Central memory CD4-positive, alpha-beta T cell (primary cell): ENCODE measurements at regions not wholly inside any gene's neighbourhood (a gene's known extent, or its start where the extent isn't known, plus 50 kb on each side); places are given as distances from the start of the nearest gene placed in this dataset.
"Not testable (repeated sequence)": the region's sequence is repeated elsewhere in the genome, so short reads cannot be mapped to it uniquely, and the experiment has no call there.

ENCODE experiments used
- DNase-seq: peaks from one replicate; pipeline ENCODE4 v3.0.0; 2022

DNA sequence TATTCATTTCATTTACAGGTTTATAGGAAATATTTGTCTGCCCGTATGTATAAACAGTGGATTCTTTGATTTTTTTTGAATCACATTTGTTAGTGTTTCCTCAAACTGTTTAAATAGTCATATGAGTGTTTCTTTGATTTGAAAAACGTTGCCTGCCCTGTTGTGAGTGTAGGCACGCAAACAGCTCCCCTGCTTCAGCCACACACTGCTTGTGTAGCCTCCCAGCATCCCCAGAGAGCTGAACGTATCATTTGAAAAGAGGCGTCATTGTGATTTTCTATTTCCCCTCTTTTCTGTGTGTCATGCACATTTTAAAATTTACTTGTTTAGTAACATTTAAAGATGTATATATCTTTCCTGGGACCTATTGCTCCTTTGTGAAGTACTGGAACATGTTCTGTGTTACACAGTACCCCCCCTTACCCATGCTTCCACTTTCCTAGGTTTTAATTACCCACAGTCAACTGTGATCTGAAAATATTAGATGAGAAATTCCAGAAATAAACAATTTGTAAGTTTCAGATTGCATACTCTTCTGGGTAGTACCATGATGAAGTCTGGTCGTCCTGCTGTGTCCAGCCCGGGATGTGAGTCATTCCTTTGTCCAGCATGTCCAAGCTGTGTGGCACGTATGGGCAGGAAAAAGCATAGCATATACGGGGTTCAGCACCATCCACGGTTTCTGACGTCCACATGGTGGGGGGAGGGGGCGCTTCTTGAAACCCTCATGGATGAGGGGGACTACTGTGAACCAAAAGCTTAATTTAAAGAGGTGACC lies 78.7 kb downstream of the NPIPB11 start:
- DNase-seq = not testable (repeated sequence)

DNA sequence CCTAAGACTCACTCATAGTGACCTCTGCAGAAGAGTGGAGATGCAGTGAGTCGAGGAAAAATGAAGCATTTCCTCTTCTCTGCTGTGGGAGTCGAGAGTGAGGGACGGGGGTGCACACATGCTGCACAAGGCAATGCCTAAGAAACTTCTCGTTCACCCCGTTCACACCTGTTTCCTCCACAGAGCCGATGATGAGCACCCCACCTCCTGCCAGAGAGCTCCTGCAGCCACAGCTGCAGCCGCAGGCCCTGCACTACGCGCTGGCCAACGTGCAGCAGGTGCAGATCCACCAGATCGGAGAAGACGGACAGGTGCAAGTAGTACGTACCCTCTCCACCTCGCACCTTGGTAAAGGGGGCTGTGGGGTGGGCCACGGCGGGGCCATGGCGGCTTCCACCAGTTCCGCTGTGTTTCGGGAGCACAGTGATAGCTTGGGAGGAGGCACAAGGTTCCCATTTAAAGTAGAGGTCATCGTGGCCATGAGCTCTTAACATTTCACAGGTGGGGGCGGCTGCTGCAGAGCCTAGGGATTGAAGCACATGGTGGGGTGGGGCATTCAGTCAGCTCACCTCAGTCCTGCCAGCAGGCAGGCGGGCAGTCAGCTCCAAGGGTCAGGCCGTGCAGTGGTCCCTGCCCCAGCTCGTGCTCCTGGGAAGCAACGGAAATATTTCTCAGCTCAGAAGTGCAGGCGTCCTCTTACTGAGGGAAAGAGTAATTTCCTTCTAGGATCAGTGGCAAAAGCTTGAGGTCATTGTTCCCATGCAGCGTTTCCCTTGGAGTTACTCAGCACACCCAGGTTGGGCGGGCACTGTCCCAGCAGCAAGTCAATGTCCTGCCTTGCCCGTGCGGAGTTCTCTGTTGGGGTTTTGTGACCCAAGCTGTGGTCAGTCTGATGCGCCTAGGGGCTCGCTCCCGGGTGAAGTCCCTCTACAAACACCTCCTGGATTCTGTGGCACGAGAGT lies 80.1 kb downstream of the NPIPB11 start:
- DNase-seq = not testable (repeated sequence)

DNA sequence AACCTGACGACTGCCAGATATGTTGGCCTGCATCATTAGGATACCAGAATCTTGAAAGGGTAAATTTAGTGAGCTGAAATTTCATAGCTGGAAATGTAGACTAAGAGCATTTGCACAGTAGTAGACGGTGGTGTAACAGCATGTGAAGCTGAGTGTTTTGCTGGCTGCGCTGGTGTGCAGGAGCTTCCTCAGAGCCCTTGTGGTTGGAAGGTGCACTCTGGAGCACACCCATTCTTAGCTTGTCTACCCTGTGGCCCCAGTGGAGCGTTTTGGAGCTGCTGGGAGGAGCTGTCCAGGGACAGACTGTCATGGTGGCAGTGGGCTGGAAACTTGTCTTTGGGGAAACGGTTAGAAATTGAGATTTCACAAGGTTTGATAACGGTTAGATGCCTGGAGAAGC lies 82.8 kb downstream of the NPIPB11 start:
- DNase-seq = not testable (repeated sequence)

DNA sequence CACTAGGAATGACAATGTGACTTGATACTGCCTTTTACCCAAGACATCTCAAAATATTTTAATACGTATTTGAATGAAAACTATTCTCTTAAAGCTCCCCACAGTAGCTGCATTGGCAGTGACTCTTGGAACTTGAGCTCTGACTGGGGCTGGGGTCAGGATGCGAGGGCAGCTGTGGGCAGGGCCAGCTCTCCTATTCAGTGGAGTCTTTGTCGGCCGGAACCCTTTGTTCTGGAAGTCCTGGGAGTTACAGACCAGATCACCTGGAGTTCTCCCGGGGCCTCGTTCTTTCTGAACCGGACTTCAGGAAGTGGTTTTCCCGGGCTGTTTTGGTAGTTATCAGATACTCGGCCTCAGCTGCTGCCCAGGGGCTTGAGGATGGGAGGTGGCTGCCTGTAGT lies 84.9 kb downstream of the NPIPB11 start:
- DNase-seq = no peak

DNA sequence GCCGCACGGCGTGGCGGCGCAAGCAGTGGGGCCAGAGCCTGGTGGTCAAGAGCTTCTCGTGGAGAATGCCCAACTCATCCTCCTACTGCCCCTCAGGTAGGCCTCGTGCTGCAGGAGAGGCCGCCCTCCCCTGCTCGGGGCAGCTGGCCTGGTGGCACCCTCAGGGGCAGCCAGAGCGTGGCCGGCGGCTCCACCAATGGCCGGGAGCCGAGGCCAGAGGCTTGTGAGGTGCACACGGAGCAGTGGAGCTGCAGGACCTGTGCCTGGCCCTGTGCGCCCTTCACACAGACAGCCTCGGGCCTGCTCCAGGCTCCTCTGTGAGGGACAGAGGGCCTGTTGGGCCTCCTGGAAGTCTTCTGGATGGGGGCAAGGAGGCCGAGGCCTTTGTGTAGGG lies 85.5 kb downstream of the NPIPB11 start:
- no peak for DNase-seq

DNA sequence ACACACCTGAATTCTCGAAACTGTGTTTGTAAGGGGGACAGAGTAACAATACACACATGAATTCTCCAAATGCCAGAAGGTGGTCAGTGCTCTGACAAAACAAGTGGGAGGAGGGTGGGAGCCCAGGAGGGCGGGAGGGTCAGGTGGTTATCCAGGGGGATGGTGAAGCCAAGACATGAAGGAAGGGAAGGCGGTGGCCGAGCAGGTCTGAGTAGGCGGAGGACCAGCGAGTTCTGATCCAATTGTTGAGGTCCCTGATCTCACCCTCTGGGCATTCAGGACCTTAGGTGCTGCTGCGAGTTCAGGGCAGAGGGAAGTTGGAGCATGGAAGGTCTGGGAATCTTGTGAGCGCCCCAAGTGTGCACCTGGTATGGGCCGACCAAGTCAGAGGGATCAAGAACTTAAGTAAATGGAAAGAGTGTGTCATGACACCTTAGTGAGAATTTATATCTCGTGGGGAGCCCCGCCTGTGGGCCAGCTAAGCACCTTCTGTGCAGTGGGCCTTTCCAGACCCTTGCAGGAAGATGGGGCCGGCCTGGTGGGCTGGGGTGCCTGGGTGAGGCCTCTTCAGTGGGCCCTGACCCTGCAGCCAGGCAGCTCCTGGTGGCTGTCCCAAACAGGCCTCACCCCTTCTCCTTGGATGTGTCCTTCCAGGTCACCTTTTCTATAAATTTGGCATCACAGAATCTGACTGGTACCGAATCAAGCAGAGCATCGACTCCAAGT lies 86.1 kb downstream of the NPIPB11 start:
- no peak for DNase-seq

DNA sequence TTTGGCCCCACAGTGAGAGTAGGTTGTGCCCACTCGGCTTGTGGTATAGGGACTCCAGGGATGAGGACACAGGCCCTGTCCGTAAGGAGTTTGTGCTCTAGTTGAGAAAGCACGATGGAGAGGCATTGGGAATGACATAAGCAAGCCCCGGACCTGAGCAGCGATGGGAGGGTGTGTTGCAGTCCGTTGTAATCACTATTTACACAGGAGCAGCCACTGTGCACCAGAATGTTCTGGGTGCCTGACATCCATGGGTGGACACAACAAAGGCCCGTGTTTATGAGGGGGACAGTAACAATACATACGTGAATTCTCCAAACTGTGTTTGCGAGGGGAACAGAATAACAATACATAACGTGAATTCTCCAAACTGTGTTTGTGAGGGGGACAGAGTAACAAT lies 86.8 kb downstream of the NPIPB11 start:
- no peak for DNase-seq

DNA sequence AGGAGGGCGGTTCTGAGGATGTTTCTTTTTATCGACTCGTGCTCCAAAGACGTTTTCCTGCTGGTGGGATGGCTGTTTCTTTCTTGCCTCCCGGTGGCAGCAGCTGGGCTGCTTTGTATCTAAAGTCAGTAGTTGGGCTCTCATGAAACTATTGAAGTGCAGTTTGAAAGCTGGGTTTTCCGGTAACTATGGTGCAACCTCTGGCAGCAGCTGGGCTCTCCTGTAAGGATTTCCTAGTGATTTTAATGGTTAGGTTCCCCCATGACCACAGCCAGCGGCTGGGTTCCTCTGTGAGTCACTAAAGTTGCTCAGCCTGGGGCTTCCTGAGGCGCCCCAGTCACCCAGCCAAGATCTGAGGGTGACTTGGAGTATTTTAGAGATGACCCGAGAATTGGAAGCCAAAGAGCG lies 87.9 kb downstream of the NPIPB11 start:
- DNase-seq = not testable (repeated sequence)

DNA sequence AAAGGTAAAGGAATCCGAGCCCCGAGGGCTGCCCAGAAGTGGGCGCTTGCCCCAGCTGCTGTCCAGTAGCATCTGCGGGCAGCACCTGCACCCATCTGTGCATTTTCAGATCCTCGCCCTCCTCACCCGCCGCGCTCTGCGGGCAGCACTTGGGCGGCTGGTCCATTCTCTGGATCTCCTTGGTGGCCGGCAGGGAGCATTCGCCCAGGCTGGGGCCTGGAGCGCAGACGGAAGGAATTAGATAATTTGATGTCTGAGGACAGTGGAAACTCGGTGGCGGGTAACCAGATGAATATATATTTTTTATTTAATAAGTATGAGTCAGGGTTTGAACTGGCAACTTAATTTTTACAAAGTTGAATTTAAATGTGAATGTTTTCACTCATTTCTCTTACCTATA lies 88.5 kb downstream of the NPIPB11 start:
- DNase-seq = no peak

DNA sequence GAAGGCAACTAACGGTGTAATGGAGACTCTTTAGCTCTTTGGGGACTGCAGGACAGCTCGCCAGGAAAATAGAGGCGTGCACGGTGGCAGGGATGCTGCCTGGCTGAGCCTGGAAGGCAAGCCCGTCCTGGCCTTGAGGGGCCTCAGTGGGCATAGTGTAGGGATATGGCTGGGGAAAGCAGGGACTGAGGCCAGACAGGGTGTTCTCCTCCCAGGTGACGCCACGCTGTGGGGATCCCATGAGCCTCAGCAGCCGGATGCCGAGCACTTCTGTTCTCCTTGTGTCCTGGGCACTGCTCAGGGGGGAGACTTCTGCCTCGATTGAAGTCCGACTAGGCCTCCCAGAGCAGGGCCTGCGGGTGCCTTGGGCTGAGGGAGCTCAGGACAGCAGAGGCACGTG lies 89.2 kb downstream of the NPIPB11 start:
- no peak for DNase-seq

DNA sequence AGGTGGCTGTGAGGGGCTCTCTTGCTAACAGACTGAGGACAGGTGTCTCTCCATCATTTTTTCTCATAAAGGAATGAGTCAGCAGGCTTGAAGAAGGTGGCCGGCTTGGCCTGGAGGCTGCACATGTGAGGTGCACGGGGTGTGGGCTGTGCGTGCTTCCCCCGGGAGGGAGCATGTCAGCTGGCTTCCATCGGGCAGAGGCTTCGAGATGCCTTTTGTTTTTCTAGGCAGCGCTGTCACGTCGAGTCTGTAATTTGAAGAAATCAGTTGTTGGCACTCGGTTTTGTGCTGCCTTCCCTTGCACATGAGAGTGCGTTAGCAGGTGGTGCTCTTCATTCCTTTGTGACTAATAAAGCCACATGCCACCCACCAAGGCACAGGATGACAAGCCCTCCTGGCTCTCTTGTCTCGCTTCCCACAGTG lies 89.7 kb downstream of the NPIPB11 start:
- no peak for DNase-seq

DNA sequence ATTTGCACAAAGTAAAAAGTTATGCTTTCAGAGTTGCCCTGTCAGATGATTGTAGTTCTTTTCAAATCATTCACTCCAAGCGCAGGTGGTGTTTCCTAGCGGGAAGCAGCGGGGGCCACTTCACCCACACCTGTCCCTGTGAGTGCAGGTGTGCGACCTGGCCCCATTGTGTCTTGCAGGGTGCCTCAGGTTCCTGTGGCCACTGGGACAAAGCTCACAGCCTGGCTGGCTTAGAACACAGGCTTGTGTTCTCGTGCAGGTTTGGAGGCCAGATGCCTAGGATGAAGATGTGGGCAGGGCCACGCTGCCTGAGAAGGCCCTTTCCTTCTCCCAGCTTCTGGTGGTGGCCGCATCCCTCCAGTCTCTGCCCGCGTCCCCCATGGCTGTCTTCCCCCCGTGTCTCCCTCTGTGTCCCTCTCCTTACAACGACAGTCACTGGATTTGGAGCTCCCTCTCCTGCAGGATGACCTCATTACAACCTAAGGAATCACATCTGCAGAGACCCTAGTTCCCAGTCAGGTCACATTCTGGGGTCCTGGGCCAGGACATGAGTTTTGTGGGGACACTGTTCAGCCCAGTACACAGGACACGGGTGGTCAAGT lies 90.5 kb downstream of the NPIPB11 start:
- DNase-seq = no peak

DNA sequence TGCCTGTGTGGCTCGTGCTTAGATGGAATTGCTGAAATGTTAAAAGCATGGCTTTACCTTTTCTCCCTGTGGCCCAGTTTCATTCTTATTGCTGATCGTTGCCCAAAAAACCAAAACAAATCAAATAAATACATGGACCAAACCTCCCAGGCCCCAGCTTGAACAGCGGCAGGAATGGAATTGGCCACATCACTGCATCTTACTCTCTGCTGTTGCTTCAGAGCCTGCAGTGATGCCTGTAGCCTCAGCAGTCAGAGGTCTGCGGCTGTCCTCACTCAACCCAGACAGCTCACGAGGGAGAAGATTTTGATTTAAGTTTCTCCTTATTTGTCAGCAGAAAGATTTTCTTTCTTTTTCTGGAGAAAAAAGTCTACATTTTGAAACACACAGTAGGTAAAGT lies 91.5 kb downstream of the NPIPB11 start:
- no peak for DNase-seq

DNA sequence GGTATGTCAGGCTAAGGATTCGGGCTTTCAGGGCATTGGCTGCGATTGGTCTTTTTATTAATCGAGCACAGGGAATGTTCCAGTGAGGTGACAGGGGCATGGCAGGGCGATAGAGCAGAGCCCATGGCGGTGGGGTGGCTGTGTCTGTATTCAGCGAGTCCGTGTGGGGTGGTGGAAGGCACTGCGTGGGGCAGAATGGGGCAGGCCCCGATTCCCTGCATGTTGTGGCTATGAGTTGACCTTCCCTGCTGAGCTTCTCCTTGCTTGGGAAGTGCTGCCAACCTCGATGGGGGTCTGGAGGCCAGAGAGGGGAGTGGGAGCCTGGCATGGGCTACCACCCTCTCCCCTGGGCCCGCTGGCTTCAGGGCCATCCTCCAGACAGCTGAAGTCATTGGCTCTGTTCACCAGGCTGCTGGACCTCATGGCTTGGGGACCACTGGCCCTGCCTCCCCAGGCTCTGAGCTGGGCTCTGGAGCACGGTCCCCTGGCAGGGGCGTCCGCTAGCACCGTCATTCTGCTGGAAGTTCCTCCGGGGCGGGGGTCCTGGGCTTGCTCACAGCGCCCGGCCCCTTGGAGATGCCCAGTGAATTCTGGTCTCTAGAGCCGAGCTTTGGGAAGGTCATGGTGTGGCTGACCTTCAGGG lies 92.1 kb downstream of the NPIPB11 start:
- DNase-seq = no peak

DNA sequence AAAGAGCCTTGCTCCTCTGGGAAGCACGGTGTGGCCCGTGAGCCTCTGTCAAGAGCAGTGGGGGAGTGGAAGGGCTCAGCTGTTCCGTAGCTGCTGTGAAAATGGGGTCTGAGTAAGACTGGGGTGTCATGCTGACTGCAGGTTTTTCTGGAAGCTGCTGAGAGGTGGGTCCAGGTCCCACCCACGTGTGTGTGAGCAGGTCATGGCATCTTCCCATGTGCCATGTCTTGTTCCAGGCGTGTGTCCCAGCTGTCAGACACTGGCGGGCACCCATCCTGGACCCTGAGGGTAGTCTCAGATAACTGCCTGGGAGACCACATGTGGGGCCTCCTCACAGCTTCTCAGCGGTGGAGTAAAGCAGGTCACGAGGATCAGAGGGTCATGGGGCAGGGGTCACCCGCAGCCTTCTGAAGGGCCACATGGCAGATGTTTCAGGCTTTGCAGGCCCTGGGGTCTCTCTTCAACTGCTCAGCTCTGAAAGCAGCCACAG lies 92.9 kb downstream of the NPIPB11 start:
- no peak for DNase-seq

DNA sequence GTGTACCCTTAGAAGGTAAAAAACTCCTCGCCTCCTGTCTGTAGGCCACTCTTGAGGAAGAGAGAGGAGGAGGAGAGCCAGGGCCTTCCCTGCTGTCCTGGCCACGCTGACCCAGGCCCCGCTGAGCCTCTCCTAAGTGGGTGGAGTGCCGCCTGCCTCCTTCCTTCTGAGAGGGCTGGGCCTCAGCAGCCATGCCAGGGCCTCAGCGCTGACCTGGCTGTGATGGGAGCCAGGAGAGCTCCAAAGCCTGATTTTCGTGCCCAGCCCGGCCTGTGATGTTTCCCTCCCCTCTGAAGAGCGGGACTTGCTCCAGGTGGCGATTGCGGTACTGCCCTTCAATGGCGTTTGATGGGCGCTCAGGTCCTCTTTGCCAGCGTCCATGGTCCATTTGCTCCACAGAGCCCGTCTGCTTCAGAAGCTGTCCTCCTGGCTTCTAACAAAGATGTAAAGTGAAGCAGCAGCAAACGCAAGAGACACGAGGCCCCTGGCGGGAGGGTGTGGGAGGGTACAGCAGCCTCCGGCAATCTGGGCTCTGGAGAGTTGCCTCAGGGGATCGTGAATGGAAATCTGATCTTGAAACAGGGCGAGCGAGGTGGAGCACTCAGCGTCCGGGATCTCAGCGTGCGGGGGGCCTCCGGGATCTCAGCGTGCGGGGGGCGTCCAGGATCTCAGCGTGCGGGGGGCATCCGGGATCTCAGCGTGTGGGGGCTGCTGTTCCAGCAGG lies 93.5 kb downstream of the NPIPB11 start:
- DNase-seq = no peak

DNA sequence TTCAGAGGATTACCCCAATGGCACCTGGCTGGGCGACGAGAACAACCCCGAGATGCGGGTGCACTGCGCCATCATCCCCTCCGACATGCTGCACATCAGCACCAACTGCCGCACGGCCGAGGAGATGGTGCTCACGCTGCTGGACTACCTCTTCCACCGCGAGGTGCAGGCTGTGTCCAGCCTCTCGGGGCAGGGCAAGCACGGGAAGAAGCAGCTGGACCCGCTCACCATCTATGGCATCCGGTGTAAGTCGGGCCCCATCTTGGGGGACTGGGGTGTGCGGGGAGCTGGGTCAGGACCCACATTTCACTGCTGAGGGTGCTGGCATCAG lies 94.2 kb downstream of the NPIPB11 start:
- DNase-seq = not testable (repeated sequence)

DNA sequence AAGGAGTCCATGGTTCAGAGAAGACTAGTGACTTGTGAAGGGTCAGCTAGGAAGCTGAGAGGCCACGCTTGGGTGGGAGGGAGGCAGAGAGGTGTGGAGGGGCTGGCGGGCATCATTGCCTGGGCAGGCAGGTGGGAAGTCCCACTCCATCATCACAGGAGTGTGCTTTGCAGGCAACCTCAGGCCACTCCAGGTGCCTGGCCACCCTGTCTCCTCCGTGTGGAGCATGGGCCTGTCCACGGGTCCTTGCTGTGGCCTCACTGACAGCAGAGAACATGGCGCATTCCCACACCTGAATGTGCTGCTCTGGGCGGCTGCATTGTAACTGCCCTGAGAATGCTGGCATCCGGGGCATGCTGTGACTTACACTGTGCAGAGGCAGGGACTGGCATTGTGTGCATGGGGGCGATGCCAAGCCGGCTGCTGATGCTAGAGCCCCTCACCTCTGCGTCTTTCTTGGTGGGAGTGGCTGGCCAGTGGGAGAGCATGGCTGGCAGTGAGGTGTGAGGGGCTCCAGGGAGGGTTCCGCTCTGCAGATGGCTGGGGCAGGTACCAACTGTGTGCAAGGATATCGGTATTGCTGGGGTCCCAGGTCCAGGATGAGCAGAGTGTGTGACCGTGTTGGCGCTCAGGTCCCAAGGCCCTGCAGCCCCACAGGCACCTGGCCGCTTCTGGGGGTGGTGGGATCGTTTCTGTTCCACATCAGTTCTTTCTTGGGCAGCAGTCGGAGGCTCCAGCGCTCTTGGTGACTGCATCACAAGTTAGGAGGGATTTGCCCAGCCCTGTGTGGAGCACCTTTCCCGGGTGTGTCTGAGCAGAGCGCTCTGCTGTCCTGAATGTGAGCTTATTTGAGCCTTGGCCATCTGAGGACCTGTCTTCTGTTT lies 94.8 kb downstream of the NPIPB11 start:
- no peak for DNase-seq

DNA sequence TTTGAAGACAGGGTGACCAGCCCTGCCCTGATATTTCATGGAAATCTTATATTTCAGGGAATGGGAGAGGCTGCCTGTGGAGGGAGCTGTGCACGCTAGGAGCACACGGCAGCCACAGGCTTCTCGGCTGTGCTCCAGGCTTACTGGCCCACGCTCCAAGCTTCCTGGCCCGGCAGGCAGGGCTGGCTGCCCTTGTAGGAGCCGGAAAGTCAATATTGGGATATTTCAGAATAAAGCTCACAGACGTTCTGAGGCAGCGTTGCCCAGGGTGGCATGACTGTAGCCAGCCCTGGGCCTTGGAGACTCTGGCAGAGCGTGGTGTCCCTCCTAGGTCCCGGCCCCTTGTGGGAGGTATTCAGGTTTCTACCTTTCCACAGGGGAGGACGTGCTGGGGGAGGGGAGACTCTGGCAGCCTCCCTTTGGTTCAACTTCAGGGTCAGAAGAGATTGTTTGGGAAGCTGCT lies 95.6 kb downstream of the NPIPB11 start:
- no peak for DNase-seq

DNA sequence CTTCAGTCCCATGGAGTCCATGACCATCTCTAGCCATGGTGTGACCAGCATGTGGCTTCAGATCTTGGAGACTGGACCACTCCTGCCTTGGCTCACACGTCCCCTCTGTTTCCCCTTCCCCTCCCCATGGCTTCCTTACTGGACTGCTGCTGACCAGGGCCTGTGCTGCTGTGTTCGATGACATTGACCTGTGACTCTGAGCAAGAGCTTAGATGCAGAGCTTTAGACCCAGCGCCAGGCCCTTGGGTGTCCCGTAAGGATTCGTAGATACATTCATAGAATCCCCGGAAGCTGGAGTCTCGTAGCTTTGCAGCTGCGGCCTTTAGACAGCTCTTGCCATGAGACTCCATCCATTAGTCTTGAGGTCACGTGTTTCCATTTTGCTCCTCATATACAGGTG lies 96.3 kb downstream of the NPIPB11 start:
- not testable (repeated sequence) for DNase-seq
